Endothelial cell of umbilical vein (primary cell): ENCODE measurements at regions not wholly inside any gene's neighbourhood (a gene's known extent, or its start where the extent isn't known, plus 50 kb on each side); places are given as distances from the start of the nearest gene placed in this dataset.

Experiments used
- BruUV-seq: library from RNA; stranded (reverse); fragments of 400-500 nt; replicated peaks from 2 replicates; lab custom pipeline; 2021; lab: Mats Ljungman, UMichigan
- CTCF ChIA-PET: fragments of 300-600, 350-600 bp; sonication (Branson Sonifier 250); formaldehyde crosslinking; loops from one replicate; lab custom pipeline; 2021; ENCODE audit warnings: antibody characterized with exemption, inconsistent platforms; lab: Charles Lee
- POLR2A ChIA-PET: fragments of 300-600, 350-600 bp; sonication (Branson Sonifier 250); formaldehyde crosslinking; loops from one replicate; lab custom pipeline; 2021; ENCODE audit warnings: antibody characterized with exemption, inconsistent platforms; lab: Charles Lee
- DNase-seq: peaks from one replicate; pipeline ENCODE4 v3.0.0-alpha.2; 2011; ENCODE audit warnings: low read depth, low spot score
- FAIRE-seq: peaks from 2 replicates; lab custom pipeline; 2011; peaks lifted over from hg19 to GRCh38; lab: Jason Lieb, UNC
- H2AFZ ChIP-seq: 2 replicates; pipeline ENCODE4 v1.6.0; 2012; ENCODE audit warnings: low read depth, low read length, control low read depth, inconsistent platforms
- H3K27ac ChIP-seq: 2 replicates; pipeline ENCODE4 v1.5.1; 2011; ENCODE audit warnings: low read depth, mild to moderate bottlenecking, control low read depth, low read length, moderate library complexity; ENCODE audit not compliant: insufficient read depth
- H3K27me3 ChIP-seq, 2 experiments: 2 replicates each; pipeline versions ENCODE4 v1.6.0 to v1.6.1; 2011; ENCODE audit warnings: low read length in 2 of 2, mixed read lengths in 1 of 2; ENCODE audit not compliant: control insufficient read depth in 2 of 2, insufficient read depth in 2 of 2
- H3K36me3 ChIP-seq, 2 experiments: 2 replicates in 1 of 2; 3 replicates in 1 of 2; pipeline ENCODE4 v1.5.1; 2011; ENCODE audit warnings: low read length in 2 of 2, mild to moderate bottlenecking in 1 of 2, moderate library complexity in 1 of 2; ENCODE audit not compliant: control insufficient read depth in 2 of 2, insufficient read depth in 2 of 2; ENCODE audit errors: extremely low read depth in 1 of 2
- H3K4me1 ChIP-seq: 3 replicates; pipeline ENCODE4 v1.5.1; 2011; ENCODE audit warnings: mild to moderate bottlenecking, low read length; ENCODE audit not compliant: control insufficient read depth, insufficient read depth; ENCODE audit errors: extremely low read depth
- H3K4me2 ChIP-seq: 2 replicates; pipeline ENCODE4 v1.6.1; 2011; ENCODE audit warnings: low read length, control low read depth, mixed read lengths; ENCODE audit not compliant: insufficient read depth
- H3K4me3 ChIP-seq, 3 experiments: fragments of 200-600 bp in 1 of 3; sonication (generic), shearing (Covaris generic) in 1 of 3; replicated peaks in 1 of 3; 2 replicates each; pipeline ENCODE4 v1.5.1; 2011 to 2016; ENCODE audit warnings: control low read depth in 3 of 3, low read length in 3 of 3, mild to moderate bottlenecking in 2 of 3, inconsistent platforms in 1 of 3, low read depth in 1 of 3, moderate library complexity in 1 of 3; ENCODE audit not compliant: insufficient read depth in 1 of 3
- H3K79me2 ChIP-seq: 2 replicates; pipeline ENCODE4 v1.6.0; 2012; ENCODE audit warnings: low read length, inconsistent platforms; ENCODE audit not compliant: control insufficient read depth, insufficient read depth
- H3K9ac ChIP-seq: replicated peaks from 2 replicates; pipeline ENCODE3; 2011; ENCODE audit warnings: low read length, control low read depth; ENCODE audit not compliant: insufficient read depth; ENCODE audit errors: extremely low read depth
- H3K9me1 ChIP-seq: replicated peaks from 3 replicates; pipeline ENCODE4 v1.6.0; 2011; ENCODE audit warnings: mild to moderate bottlenecking, low read length; ENCODE audit not compliant: control insufficient read depth, insufficient read depth; ENCODE audit errors: extremely low read depth
- H3K9me3 ChIP-seq: replicated peaks from 2 replicates; pipeline ENCODE4 v1.5.1; 2012; ENCODE audit warnings: low read length, inconsistent platforms; ENCODE audit not compliant: control insufficient read depth, insufficient read depth
- H4K20me1 ChIP-seq: replicated peaks from 2 replicates; pipeline ENCODE3; 2011; ENCODE audit warnings: mild to moderate bottlenecking, low read length; ENCODE audit not compliant: control insufficient read depth, insufficient read depth; ENCODE audit errors: extremely low read depth
- EZH2 ChIP-seq: IDR thresholded peaks from 2 replicates; pipeline ENCODE4 v1.6.1; 2012; ENCODE audit warnings: borderline replicate concordance, low read depth, mild to moderate bottlenecking, moderate library complexity, low read length, inconsistent platforms; ENCODE audit not compliant: severe bottlenecking
- FOS ChIP-seq: IDR thresholded peaks from 2 replicates; pipeline ENCODE4 v1.6.1; 2011; ENCODE audit warnings: mild to moderate bottlenecking, low read length, moderate library complexity, borderline replicate concordance; ENCODE audit not compliant: insufficient read depth
- GATA2 ChIP-seq: IDR thresholded peaks from 2 replicates; pipeline ENCODE4 v1.7.0; 2011; ENCODE audit warnings: low read depth, mild to moderate bottlenecking, moderate library complexity, mixed read lengths, low read length; ENCODE audit not compliant: insufficient read length, insufficient read depth
- JUN ChIP-seq: IDR thresholded peaks from 2 replicates; pipeline ENCODE4 v1.6.1; 2011; ENCODE audit warnings: borderline replicate concordance, low read depth; ENCODE audit not compliant: insufficient read length, insufficient read depth
- MYC ChIP-seq: IDR thresholded peaks from one replicate; pipeline ENCODE4 v1.6.1; 2011; ENCODE audit warnings: mild to moderate bottlenecking, low read depth, low read length
- POLR2A ChIP-seq: IDR thresholded peaks from 2 replicates; pipeline ENCODE4 v1.6.1; 2012; ENCODE audit warnings: low read depth, mild to moderate bottlenecking, control low read depth, low read length
- POLR2AphosphoS5 ChIP-seq: IDR thresholded peaks from 2 replicates; pipeline ENCODE4 v1.6.1; 2012; ENCODE audit warnings: low read depth, mild to moderate bottlenecking, control low read depth, low read length, moderate library complexity; ENCODE audit not compliant: insufficient read depth
- dilution Hi-C: fragments of 300-500 bp; cut with MboI; formaldehyde crosslinking; loops from one replicate; pipeline ENCODE4 v1.15.0; 2019; ENCODE audit warnings: low sequenced_read_pairs; ENCODE audit not compliant: extremely low pct_ligation_motif_present
- intact Hi-C: fragments of 100-400 bp; cut with micrococcal nuclease; formaldehyde crosslinking; loops from one replicate; pipeline ENCODE4 v1.10.0; 2022
- TF ChIP-seq, protein P1 (sequence below), 2 donors: IDR thresholded peaks; 1 replicate in 1 of 2; 2 replicates in 1 of 2; pipeline ENCODE4 v1.5.1; 2011; ENCODE audit warnings: low read length in 2 of 2, mild to moderate bottlenecking in 2 of 2, moderate library complexity in 2 of 2, control low read depth in 1 of 2, inconsistent platforms in 1 of 2, low read depth in 1 of 2; ENCODE audit not compliant: insufficient read depth in 1 of 2; ENCODE audit errors: extremely low read depth in 1 of 2
- TF ChIP-seq, protein P2 (sequence below): IDR thresholded peaks from 2 replicates; pipeline ENCODE4 v1.6.1; 2011; ENCODE audit not compliant: insufficient read depth, insufficient read length

DNA sequence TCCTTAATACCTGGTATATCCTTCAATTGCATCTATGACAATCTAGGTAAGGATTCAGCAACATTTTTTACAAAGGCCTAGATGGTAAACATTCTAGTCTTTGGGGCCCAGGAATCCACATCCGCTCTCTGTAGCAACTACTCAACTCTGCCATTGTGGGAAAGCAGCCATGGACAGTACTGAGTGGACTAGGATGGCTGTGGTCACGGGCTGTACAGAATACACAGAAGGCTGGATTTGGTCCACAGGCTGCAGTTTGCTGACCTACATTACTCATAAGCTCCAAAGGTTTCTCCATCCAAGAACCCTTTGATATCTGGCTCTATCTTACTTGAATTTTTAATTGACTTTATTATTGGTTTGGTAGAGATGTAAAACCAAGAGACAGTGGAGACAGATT is 418.3 kb upstream of the LRRTM1 start:
- Histone ChIP-seq H4K20me1 (no peaks in the 10 kb centered on the region), H3K9me3 (peaks cover 3% of the 10 kb centered on the region), H3K9me1 (no peaks in the 10 kb centered on the region), H3K27ac (no peak overlapping the region), H3K79me2 (no peaks in the 10 kb centered on the region), H3K9ac (no peak overlapping the region), H2AFZ (no peak overlapping the region), H3K27me3 (no peaks in the 10 kb centered on the region), H3K4me3 (no peak overlapping the region), H3K4me2 (no peak overlapping the region), H3K4me1 (no peaks in the 10 kb centered on the region), H3K36me3 (no peaks in the 10 kb centered on the region)
- TF ChIP-seq, protein P1, sequence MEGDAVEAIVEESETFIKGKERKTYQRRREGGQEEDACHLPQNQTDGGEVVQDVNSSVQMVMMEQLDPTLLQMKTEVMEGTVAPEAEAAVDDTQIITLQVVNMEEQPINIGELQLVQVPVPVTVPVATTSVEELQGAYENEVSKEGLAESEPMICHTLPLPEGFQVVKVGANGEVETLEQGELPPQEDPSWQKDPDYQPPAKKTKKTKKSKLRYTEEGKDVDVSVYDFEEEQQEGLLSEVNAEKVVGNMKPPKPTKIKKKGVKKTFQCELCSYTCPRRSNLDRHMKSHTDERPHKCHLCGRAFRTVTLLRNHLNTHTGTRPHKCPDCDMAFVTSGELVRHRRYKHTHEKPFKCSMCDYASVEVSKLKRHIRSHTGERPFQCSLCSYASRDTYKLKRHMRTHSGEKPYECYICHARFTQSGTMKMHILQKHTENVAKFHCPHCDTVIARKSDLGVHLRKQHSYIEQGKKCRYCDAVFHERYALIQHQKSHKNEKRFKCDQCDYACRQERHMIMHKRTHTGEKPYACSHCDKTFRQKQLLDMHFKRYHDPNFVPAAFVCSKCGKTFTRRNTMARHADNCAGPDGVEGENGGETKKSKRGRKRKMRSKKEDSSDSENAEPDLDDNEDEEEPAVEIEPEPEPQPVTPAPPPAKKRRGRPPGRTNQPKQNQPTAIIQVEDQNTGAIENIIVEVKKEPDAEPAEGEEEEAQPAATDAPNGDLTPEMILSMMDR (IDR thresholded peaks at IDR 0.05; ENCODE audit: extremely low read depth in 1 of 2, insufficient read depth in 1 of 2, low read depth in 1 of 2, low read length in 2 of 2), result no peak
- TF ChIP-seq MYC, result no peak
- TF ChIP-seq POLR2A, result no peak
- no peak for TF ChIP-seq EZH2
- no peak for TF ChIP-seq FOS
- TF ChIP-seq, protein P2, sequence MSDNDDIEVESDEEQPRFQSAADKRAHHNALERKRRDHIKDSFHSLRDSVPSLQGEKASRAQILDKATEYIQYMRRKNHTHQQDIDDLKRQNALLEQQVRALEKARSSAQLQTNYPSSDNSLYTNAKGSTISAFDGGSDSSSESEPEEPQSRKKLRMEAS, result no peak
- no peak for TF ChIP-seq GATA2
- no peak for TF ChIP-seq JUN
- no peak for TF ChIP-seq POLR2AphosphoS5
- no peak for DNase-seq
- intact Hi-C loops (no loop called here), dilution Hi-C loops (no loop called here)
- POLR2A ChIA-PET, result no interaction called here
- CTCF ChIA-PET, result no interaction called here
- no peak for FAIRE-seq
- no TSS peak for BruUV-seq
